CD14-positive monocyte (primary cell): ENCODE measurements at regions not wholly inside any gene's neighbourhood (a gene's known extent, or its start where the extent isn't known, plus 50 kb on each side); places are given as distances from the start of the nearest gene placed in this dataset.
A peak's percentile ranks its signal among the peaks of the same experiment; 100 is the strongest.

Experiments
- DNase-seq, 3 donors: peaks; one replicate each; pipeline ENCODE4 v3.0.0-alpha.2; 2011 to 2022
- H2AFZ ChIP-seq: 2 replicates; pipeline ENCODE4 v1.6.0; 2012; ENCODE audit warnings: mild to moderate bottlenecking, low read depth, low read length, inconsistent platforms; ENCODE audit not compliant: insufficient read depth, poor library complexity, severe bottlenecking
- H3K27ac ChIP-seq, 2 donors: 1 replicate in 1 of 2; 2 replicates in 1 of 2; pipeline ENCODE4 v1.5.1; 2012 to 2013; ENCODE audit warnings: low read length in 2 of 2, control low read depth in 1 of 2, inconsistent platforms in 1 of 2, low read depth in 1 of 2, mild to moderate bottlenecking in 1 of 2
- H3K27me3 ChIP-seq, 2 donors: one replicate each; pipeline versions ENCODE4 v1.6.0 to v1.6.1; 2011 to 2013; ENCODE audit warnings: low read length in 2 of 2; ENCODE audit not compliant: control insufficient read depth in 2 of 2, insufficient read depth in 2 of 2
- H3K36me3 ChIP-seq, 2 donors: replicated peaks in 1 of 2; 1 replicate in 1 of 2; 2 replicates in 1 of 2; pipeline versions ENCODE4 v1.5.1 to v1.6.1; 2012 to 2013; ENCODE audit warnings: low read length in 2 of 2, control low read depth in 1 of 2, inconsistent platforms in 1 of 2, mild to moderate bottlenecking in 1 of 2; ENCODE audit not compliant: insufficient read depth in 2 of 2, control insufficient read depth in 1 of 2
- H3K4me1 ChIP-seq, 2 donors: 1 replicate in 1 of 2; 2 replicates in 1 of 2; pipeline versions ENCODE4 v1.5.1 to v1.6.1; 2012 to 2013; ENCODE audit warnings: low read length in 2 of 2, control low read depth in 1 of 2, inconsistent platforms in 1 of 2, mild to moderate bottlenecking in 1 of 2, moderate library complexity in 1 of 2; ENCODE audit not compliant: insufficient read depth in 2 of 2, control insufficient read depth in 1 of 2
- H3K4me2 ChIP-seq: replicated peaks from 2 replicates; pipeline ENCODE3; 2012; ENCODE audit warnings: low read length, moderate library complexity, mild to moderate bottlenecking; ENCODE audit not compliant: poor library complexity, severe bottlenecking; ENCODE audit errors: extremely low read depth
- H3K4me3 ChIP-seq, 3 experiments: fragments of 200-600 bp in 1 of 3; sonication (generic) in 1 of 3; replicated peaks in 1 of 3; 1 replicate in 2 of 3; 2 replicates in 1 of 3; pipeline ENCODE4 v1.5.1; 2011 to 2013; ENCODE audit warnings: low read length in 3 of 3, mild to moderate bottlenecking in 3 of 3, control low read depth in 2 of 3, low read depth in 2 of 3, inconsistent platforms in 1 of 3, moderate library complexity in 1 of 3
- H3K79me2 ChIP-seq: 2 replicates; pipeline ENCODE4 v1.6.0; 2012; ENCODE audit warnings: mild to moderate bottlenecking, control low read depth, inconsistent platforms, low read length, moderate library complexity; ENCODE audit not compliant: insufficient read depth
- H3K9ac ChIP-seq: 2 replicates; pipeline ENCODE4 v1.6.0; 2017; ENCODE audit warnings: low read length, mild to moderate bottlenecking; ENCODE audit not compliant: insufficient read depth, poor library complexity, severe bottlenecking
- H3K9me3 ChIP-seq, 2 donors: replicated peaks in 1 of 2; 1 replicate in 1 of 2; 2 replicates in 1 of 2; pipeline versions ENCODE4 v1.5.1 to v1.6.1; 2012 to 2013; ENCODE audit warnings: low read length in 2 of 2, control low read depth in 1 of 2; ENCODE audit not compliant: control insufficient read depth in 1 of 2, insufficient read depth in 1 of 2
- H4K20me1 ChIP-seq: 2 replicates; pipeline ENCODE4 v1.6.0; 2012; ENCODE audit warnings: mild to moderate bottlenecking, low read length, control low read depth, moderate library complexity; ENCODE audit not compliant: insufficient read depth
- H3K27ac Mint-ChIP-seq, 7 donors: one replicate each; pipeline ENCODE4 v1.8.0; 2020; ENCODE audit warnings: mild to moderate bottlenecking in 7 of 7, mixed read lengths in 7 of 7, moderate library complexity in 6 of 7, inconsistent platforms in 2 of 7
- H3K27me3 Mint-ChIP-seq, 3 donors: one replicate each; pipeline ENCODE4 v1.8.0; 2021 to 2022; ENCODE audit warnings: low read depth in 3 of 3, mild to moderate bottlenecking in 3 of 3, mixed read lengths in 3 of 3, moderate library complexity in 3 of 3, inconsistent platforms in 1 of 3
- H3K36me3 Mint-ChIP-seq, 2 donors: one replicate each; pipeline ENCODE4 v1.8.0; 2020; ENCODE audit warnings: mixed read lengths in 2 of 2, inconsistent platforms in 1 of 2, mild to moderate bottlenecking in 1 of 2
- H3K4me1 Mint-ChIP-seq: one replicate; pipeline ENCODE4 v1.8.0; 2020; ENCODE audit warnings: mild to moderate bottlenecking, mixed read lengths
- H3K4me3 Mint-ChIP-seq, 2 donors: one replicate each; pipeline ENCODE4 v1.8.0; 2020; ENCODE audit warnings: mild to moderate bottlenecking in 2 of 2, mixed read lengths in 2 of 2, moderate library complexity in 1 of 2
- H3K9me3 Mint-ChIP-seq, 7 donors: one replicate each; pipeline ENCODE4 v1.8.0; 2020 to 2022; ENCODE audit warnings: mixed read lengths in 7 of 7, mild to moderate bottlenecking in 6 of 7, moderate library complexity in 6 of 7, inconsistent platforms in 2 of 7
- CTCF ChIP-seq: fragments of 200-600 bp; IDR thresholded peaks from one replicate; pipeline ENCODE4 v1.8.0; 2022; ENCODE audit warnings: antibody characterized with exemption, mild to moderate bottlenecking
- WGBS: methylation state at CpG from one replicate; pipeline ENCODE4 v1.1.5; 2013; ENCODE audit warnings: missing lambda C conversion rate; ENCODE audit not compliant: insufficient coverage; 5-methylcytosine and 5-hydroxymethylcytosine counted together
- intact Hi-C, 2 donors: fragments of 100-400 bp; cut with micrococcal nuclease; formaldehyde crosslinking; loops; one replicate each; pipeline versions ENCODE4 v1.15.0 to v1.15.1; 2023

DNA sequence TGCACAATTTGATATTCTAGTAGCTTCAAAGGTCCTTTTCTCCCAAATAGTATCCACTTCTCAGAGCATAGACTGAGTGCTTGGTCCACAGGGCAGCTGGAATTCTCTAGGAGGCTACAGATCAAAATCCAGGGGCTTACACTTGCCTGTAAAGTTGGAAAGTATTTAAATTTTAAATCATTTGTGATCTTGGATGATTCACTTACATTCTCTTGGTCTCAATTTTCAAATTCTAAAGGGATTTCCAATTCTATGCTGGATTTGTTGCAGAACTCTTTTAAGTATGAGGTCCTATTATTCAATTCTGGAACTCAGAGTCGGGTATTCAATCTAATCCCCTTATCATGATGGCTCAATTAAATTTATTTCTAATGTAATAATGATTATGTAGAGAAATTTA, 492.3 kb downstream of the NYAP2 start:
- Histone ChIP-seq H3K9ac (no peak overlapping the region), H3K36me3 (no peaks in the 10 kb centered on the region), H4K20me1 (no peaks in the 10 kb centered on the region), H3K4me1 (peaks cover 4 to 5% of the 10 kb centered on the region in 2 donors), H3K9me3 (no peaks in the 10 kb centered on the region), H3K27ac (no peak overlapping the region), H3K4me2 (no peak overlapping the region), H3K27me3 (no peaks in the 10 kb centered on the region), H3K79me2 (no peaks in the 10 kb centered on the region), H3K4me3 (no peak overlapping the region), H2AFZ (peak overlapping the region; percentile 33)
- Mint-ChIP-seq H3K4me1 (peaks cover 1% of the 10 kb centered on the region), H3K27me3 (peaks cover 0 to 7% (median 3%) of the 10 kb centered on the region in 3 donors), H3K36me3 (no peaks in the 10 kb centered on the region), H3K9me3 (peaks cover 0 to 1% (median 0%) of the 10 kb centered on the region in 7 donors), H3K27ac (no peak overlapping the region), H3K4me3 (no peak overlapping the region)
- no CpG with 5 or more reads among the region's 1 CpG for WGBS
- no peak for DNase-seq
- TF ChIP-seq CTCF = no peak
- intact Hi-C loops = no loop called here

DNA sequence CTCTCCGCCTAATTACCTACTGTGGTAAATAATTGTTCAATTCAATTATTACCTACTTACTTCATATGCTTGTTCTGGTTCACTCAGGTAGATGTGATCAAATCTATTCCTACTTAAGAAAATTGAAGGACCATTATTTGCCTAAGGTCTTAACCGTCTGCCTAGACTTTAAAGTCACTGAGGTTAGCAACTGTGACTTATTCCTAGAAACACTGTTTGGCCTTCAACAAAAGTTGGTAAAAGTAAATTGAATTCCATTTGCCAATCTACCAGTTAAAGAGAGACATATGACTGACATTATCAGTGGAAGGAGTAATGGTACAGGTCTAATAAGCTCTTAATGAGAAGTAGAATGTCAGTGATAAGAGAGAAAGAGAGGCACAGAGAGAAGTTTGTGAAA, 491.5 kb downstream of the NYAP2 start:
- Mint-ChIP-seq H3K27me3 (peaks cover 3 to 11% (median 3%) of the 10 kb centered on the region in 3 donors), H3K4me3 (no peak overlapping the region), H3K9me3 (peaks cover 0 to 1% (median 0%) of the 10 kb centered on the region in 7 donors), H3K36me3 (no peaks in the 10 kb centered on the region), H3K4me1 (peaks cover 1% of the 10 kb centered on the region), H3K27ac (no peak overlapping the region)
- no peak for TF ChIP-seq CTCF
- Histone ChIP-seq H3K4me2 (no peak overlapping the region), H4K20me1 (no peaks in the 10 kb centered on the region), H3K79me2 (no peaks in the 10 kb centered on the region), H3K4me1 (peaks cover 4 to 5% of the 10 kb centered on the region in 2 donors), H3K9me3 (no peaks in the 10 kb centered on the region), H2AFZ (peak overlapping the region; percentile 33), H3K9ac (no peak overlapping the region), H3K27me3 (no peaks in the 10 kb centered on the region), H3K4me3 (no peak overlapping the region), H3K27ac (no peak overlapping the region), H3K36me3 (no peaks in the 10 kb centered on the region)
- intact Hi-C loops = no loop called here
- WGBS = no CpG with 5 or more reads among the region's 2 CpGs
- DNase-seq = no peak
